Left hindlimb (tissue), 1 donor: ENCODE measurements at regions not wholly inside any gene's neighbourhood (a gene's known extent, or its start where the extent isn't known, plus 50 kb on each side); places are given as distances from the start of the nearest gene placed in this dataset.

Source experiments
- DNase-seq: peaks from one replicate; pipeline ENCODE4 v3.0.0-alpha.2; 2018

- DNase-seq: no peak
These were observed 492.5 kb downstream of the AGTPBP1 start for GRCh38 chr9:85249313-85249621.

GRCh38 chr9:85248514-85249312 lies 493.0 kb downstream of the AGTPBP1 start:
- DNase-seq: no peak

DNA sequence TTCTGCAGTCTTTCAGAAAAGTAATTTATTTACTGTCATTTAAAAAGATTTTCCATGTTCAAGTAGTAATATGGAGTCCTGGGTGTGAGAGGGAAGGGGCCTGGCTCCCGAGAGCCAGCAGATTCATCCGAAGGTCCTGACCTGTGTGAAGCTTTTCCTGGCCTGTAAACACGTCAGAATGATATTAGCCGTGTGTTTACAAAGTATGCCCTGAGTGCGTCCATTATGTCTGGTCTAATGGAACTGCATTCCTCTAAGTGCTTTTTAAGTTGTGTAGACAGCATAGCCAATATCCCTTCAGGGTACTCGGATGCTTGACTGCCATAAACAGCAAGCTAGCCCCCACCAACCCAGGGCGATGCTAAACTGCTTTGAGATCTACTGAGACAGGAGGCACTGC lies 495.2 kb downstream of the AGTPBP1 start:
- DNase-seq: no peak

DNA sequence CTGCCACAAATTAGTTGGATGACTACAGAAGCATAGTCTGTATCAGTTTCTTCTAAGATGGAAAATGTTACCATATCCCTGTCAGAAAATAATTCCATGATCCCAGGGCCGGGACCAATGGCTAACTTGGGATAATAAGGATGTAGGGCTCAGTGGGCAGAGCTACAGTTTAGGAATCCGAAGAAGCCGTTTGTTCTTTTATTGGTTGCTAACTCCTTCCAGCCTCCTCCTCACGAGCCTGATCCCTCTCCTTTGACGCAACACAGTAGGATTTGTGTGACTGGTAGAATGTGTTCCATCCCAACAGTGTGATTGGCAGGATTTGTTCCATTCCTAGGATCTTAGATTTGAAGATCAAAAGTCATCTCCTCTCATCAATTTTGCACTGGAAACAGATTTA lies 496.9 kb downstream of the AGTPBP1 start:
- no peak for DNase-seq

- DNase-seq: no peak
These were observed 497.8 kb downstream of the AGTPBP1 start for GRCh38 chr9:85243977-85244376.

DNA sequence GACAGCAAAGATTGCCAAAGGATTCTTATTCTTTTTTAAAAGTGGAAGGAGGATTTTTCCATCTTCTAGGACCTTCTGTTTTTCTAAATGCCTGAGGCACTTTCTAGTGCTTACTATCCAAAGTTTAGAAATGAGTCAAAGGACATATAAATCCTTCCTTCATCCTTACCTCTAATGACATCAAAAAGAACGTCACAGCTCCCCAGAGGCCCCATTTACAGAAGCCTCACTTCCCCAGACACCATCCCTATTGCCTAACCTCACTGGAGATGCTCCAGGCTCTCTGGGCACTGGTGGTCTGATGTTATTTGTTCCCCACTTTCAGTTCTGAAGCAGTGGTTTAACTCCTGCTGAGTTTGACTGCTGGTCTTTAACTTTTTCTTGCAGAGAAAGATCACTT lies 504.3 kb downstream of the AGTPBP1 start:
- no peak for DNase-seq

DNA sequence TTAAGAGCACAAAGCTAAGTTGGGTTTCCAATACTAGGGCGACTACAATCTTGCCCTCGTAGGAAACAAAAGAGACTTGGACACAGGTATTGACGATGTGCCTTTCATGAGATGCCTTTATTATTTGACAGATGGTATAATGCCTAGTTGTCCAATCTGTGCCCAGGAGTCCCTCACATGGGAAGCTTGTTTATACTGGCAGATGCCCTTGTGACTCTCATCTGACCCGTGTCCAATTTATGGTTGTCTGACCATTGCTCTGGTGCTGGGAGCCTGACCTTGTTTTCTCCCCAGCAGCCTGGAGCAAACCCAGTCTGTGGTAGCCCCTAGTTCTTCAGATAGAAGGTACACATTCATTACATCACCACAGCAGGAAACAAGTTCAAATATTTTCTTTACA lies 511.7 kb downstream of the AGTPBP1 start:
- DNase-seq: no peak

DNA sequence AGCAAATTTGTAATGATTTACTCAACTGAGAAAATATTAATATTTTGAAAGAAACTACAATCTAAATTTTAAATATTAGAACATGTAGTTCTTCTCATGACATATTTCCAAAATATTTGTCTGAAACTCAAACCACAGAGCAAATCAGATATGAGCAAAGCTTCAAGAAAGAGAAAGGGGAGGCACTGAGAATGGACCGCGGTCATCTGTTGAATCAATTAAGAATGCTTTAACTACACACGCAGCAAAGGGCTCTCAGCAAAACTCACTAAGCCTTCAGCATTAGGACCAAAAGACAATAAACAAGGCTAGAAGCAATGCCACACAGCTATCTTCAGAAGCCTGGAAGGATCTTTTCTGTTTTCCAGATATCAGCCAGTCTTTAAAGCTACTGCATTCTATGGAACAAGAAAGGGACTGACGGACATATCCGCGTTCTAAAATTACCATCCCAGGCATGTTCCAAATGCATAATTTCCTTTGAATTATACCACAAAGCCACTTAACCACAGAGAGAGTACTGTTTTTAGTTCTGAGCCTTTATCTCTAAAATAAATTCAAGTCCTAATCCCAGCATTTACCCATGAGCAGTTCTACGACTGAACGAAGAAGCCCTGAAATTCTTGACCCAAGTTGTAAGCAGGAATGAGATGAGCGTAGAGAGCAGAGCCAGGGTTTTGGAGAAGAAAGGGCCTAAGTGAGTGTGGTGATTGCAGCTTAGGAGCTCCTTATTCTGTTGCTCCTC lies 513.5 kb downstream of the AGTPBP1 start:
- no peak for DNase-seq

DNA sequence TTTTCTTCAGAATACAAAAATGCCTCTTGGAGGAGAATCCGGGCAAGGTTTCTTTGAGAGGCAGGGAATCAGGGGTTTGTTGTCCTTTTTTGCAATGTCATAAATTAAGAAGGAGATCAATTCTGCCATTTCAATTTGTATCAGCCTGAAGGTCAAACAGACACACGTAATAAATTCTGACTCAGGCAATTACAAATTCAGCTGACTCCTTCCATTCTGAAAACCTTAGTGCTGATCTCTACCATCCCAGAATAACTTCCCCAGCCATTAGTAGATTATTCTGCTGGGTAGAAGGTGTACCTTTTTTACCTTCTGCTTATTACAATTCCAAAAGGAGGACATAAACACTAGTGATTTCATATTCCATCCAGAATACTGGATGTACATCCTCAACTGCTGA lies 516.6 kb downstream of the AGTPBP1 start:
- no peak for DNase-seq

- no peak for DNase-seq
These were observed 517.0 kb downstream of the AGTPBP1 start for GRCh38 chr9:85224729-85225128.

DNA sequence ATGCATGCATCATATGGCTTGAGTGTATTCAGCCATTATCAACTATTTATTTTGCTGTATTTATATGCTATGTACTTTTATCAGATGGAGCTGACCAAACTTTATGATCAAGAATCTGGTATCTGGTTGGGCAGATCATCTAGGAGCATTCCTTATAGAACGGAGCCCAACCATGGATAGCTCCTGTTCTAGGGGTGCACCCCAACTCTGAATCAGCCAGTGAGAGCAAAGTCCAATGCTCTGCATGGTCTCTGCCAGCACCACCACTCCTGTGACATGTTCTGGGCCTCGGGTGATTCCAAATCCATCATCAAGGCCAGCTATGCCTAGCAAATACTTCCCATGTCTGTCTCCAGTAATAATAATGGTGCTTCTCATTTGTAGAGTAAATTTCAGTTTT lies 517.5 kb downstream of the AGTPBP1 start:
- DNase-seq: no peak

GRCh38 chr9:85223506-85224125 lies 518.1 kb downstream of the AGTPBP1 start:
- no peak for DNase-seq

- peak; percentile 79 for DNase-seq
These were observed 525.2 kb downstream of the AGTPBP1 start for GRCh38 chr9:85216601-85217000.

DNA sequence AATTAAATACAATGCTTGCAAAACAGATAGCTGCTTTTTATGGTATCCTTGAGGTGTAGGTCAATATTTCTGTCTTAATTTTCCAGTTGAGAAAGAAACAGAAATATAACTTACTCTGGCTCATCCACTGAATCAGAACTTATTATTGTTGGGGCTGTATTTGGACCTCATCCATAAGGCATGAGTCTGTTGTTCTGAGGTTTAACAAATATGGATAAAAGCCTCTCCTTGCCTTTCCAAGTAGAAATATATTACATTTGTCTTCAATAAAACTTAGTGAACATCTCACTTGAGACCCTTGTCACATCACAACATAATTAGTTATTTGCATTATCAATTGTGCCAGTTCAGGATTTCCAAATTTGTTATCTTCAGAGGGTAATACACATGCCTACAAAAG lies 525.8 kb downstream of the AGTPBP1 start:
- no peak for DNase-seq

DNA sequence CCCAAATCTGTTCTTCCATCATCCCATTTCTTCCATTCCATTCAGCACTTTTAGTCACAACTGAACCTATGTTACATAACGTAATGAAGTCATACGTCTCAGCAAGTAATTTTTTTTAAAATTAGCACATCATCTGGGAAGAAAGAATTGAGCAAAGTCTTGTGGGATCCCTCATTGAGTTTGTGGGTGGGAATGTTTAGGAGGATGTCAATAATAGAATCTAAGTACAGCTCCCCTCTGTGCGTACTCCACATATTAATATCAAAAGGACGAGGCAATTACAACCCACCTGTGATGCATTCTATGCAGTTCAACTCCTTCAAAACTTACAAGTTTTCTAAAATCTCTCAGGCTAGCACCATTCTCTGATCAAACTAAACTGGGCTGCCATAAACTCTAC lies 526.3 kb downstream of the AGTPBP1 start:
- DNase-seq: no peak

GRCh38 chr9:85213650-85214607 lies 527.8 kb downstream of the AGTPBP1 start:
- DNase-seq: no peak

GRCh38 chr9:85212887-85213286 lies 528.9 kb downstream of the AGTPBP1 start:
- DNase-seq: no peak

DNA sequence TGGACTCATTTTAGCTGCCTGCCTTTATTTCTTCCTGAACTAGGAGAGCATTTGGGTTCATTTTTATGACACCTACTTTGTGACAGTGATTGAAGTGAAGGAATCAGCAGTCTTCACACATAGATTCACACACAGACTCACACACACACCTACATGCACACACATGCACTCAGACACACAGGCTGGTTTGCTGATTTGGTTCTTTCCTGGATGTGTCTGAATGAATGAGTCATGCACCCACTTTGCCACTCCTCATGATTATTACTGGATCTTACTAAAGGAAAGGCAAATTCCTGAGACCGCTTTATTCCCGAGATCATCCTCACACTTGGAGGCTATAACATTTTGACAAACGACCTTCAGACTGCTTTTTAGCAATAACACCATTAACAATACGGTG lies 529.5 kb downstream of the AGTPBP1 start:
- DNase-seq: no peak

GRCh38 chr9:85208666-85209065 lies 533.1 kb downstream of the AGTPBP1 start:
- DNase-seq: no peak

DNA sequence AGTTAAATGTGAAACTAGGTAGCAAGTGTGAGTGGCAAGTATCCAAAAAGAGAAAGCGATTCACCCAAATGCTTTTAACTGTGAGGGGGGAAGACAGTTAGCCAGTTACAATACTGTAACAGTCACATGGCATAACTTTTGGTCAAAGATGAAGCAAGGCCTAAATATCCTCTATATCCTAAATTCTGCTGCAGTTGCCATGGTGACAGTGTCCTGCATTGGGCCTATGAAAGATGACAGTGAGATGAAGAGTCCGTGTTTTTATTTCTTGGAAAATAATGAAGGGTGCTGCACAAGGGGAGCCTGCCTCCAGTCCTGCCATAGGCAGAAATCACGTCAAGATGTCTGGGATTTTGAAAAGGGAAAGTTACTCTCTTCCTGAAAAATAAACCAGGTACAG lies 534.6 kb downstream of the NTRK2 start:
- DNase-seq: no peak

DNA sequence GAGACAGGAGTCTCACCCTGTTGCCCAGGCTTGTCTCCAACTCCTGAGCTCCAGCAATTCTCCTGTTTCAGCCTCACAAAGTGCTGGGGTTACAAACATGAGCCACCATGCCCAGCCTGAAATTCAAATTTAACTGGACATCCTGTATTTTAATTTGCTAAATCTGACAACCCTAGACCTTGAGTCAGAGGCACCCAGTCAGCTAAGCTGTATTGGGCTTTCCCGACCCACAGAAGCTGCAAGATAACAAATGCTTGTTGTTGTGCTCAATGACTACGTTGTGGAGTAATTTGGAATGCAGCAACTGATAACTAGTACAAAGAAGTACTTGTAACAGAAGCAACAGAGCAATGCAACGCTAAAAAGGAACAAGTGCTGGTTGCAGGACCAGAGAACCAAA lies 533.1 kb downstream of the NTRK2 start:
- no peak for DNase-seq

- no peak for DNase-seq
These were observed 531.3 kb downstream of the NTRK2 start for GRCh38 chr9:85200726-85201404.
